ENCODE measurements at regions not wholly inside any gene's neighbourhood (a gene's known extent, or its start where the extent isn't known, plus 50 kb on each side); places are given as distances from the start of the nearest gene placed in this dataset.
A peak's percentile ranks its signal among the peaks of the same experiment; 100 is the strongest.

DNA sequence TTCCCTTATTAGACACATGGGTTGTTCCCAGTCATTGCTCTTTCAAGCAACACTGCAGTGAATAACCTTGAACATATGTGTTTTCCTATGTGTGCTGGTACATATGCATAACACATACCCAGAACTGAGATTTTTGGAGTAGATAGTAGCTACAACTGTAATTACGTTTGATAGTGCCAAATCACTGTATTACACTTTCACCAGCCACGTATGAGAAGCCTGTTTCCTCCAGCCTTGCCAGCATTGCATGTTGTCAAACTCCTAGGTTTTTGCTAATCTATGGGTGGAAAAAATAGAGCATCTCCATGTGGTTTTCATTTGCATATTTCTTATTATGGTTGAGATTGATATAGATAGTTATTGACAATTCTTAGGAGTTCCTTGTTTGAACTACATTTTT, 56.5 kb upstream of the ACSL3 start:
- Mint-ChIP-seq H3K4me1 (ENCODE audit: low read depth) (peaks cover 28% of the 10 kb centered on the region), H3K27ac (no peak overlapping the region), H3K27me3 (peaks cover 3% of the 10 kb centered on the region), H3K36me3 (ENCODE audit: insufficient read depth) (no peaks in the 10 kb centered on the region), H3K9me3 (ENCODE audit: low read depth) (no peaks in the 10 kb centered on the region), H3K4me3 (ENCODE audit: low read depth) (no peak overlapping the region)
- no peak for DNase-seq (ENCODE audit: low spot score, unreplicated experiment)
- TF ChIP-seq, protein P1, sequence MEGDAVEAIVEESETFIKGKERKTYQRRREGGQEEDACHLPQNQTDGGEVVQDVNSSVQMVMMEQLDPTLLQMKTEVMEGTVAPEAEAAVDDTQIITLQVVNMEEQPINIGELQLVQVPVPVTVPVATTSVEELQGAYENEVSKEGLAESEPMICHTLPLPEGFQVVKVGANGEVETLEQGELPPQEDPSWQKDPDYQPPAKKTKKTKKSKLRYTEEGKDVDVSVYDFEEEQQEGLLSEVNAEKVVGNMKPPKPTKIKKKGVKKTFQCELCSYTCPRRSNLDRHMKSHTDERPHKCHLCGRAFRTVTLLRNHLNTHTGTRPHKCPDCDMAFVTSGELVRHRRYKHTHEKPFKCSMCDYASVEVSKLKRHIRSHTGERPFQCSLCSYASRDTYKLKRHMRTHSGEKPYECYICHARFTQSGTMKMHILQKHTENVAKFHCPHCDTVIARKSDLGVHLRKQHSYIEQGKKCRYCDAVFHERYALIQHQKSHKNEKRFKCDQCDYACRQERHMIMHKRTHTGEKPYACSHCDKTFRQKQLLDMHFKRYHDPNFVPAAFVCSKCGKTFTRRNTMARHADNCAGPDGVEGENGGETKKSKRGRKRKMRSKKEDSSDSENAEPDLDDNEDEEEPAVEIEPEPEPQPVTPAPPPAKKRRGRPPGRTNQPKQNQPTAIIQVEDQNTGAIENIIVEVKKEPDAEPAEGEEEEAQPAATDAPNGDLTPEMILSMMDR (IDR thresholded peaks at IDR 0.05; ENCODE audit: unreplicated experiment): no peak

DNA sequence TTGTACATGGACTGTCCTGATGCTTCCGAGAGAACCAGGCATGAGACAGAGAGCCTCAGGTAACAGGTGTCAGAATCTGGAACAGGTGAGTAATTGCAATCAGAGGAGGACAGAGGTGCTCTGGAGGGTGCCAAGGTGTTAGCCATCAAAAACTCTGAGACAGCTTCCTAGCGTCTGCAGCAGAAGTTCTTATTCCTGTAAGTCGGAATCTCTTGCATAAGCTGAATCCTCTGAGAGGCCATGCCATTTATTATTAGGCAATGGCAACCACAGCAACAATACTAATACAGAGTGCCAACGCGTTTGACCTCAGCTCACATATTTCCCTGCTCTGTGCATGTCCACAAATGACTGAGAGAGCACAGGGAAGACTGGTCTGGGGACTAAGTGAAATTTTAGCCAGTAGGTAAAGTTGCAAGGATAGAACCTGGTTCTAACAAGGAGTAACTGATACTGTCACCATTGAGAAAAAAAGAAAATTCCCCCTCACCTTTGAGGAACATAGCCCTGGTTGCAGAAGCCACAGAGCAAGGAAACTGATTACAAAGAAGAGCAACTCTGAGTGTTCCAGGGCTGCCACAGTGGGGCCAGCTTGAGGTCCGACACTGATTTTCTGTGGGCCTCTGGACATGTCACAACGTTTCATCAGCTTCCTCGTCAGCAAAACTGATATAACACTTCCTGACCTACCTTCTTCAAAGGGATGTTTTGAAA, 55.1 kb upstream of the ACSL3 start:
- Mint-ChIP-seq H3K4me3 (ENCODE audit: low read depth) (no peak overlapping the region), H3K4me1 (ENCODE audit: low read depth) (peaks cover 23% of the 10 kb centered on the region), H3K9me3 (ENCODE audit: low read depth) (no peaks in the 10 kb centered on the region), H3K27me3 (peaks cover 15% of the 10 kb centered on the region), H3K27ac (peak overlapping the region; percentile 46), H3K36me3 (ENCODE audit: insufficient read depth) (no peaks in the 10 kb centered on the region)
- TF ChIP-seq, protein P1 (IDR thresholded peaks at IDR 0.05; ENCODE audit: unreplicated experiment): no peak
- no peak for DNase-seq (ENCODE audit: low spot score, unreplicated experiment)

DNA sequence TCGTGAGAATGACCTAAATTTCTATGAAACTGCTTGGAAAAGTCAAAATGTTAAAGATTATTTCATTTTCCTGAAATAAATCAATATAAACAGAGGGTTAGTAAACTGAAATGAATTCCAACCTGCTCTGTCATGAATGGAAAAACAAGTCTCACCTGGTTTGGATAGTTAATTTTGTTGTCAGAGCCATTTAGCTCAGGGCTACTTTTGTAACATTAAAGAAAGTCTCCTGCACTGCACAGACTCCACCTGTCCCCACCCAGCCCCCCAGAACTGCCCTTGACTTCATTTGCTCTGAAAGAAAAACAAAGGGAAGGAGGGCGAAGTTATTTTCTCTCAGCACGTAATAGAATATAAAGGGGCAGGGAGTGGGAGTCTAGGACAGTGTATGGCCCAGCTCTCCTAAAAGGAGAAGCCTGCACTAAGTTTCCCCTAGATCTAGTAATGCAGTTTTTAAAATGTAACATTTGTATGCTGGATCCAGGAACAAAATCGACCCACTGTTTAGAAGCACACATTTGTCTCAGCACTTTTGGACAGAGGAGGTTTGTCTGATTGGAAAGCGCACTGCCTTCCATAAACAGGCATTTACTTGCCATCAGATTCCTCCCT, 54.2 kb upstream of the ACSL3 start:
- DNase-seq (ENCODE audit: low spot score, unreplicated experiment): no peak
- Mint-ChIP-seq H3K36me3 (ENCODE audit: insufficient read depth) (no peaks in the 10 kb centered on the region), H3K4me1 (ENCODE audit: low read depth) (peaks cover 23% of the 10 kb centered on the region), H3K27ac (peak overlapping the region; percentile 92), H3K9me3 (ENCODE audit: low read depth) (no peaks in the 10 kb centered on the region), H3K4me3 (ENCODE audit: low read depth) (peak overlapping the region; percentile 43), H3K27me3 (peaks cover 15% of the 10 kb centered on the region)
- TF ChIP-seq, protein P1 (IDR thresholded peaks at IDR 0.05; ENCODE audit: unreplicated experiment): no peak

DNA sequence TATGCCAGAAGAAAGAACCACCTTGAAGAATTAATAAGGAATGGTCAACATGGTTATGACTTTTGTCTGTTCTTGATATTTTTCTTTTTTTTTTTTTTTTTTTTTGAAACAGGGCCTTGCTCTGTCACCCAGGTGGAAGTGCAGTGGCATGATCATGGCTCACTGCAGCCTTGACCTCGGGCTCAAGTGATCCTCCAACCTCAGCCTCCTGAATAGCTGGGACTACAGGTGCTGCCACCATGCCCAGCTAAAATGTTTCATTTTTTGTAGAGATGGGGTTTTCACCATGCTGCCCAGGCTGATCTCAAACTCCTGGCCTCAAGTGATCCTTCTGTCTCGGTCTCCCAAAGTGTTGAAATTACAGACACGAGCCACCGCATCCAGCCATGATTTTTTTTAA, 53.4 kb upstream of the ACSL3 start:
- TF ChIP-seq, protein P1 (IDR thresholded peaks at IDR 0.05; ENCODE audit: unreplicated experiment): no peak
- Mint-ChIP-seq H3K9me3 (ENCODE audit: low read depth) (no peaks in the 10 kb centered on the region), H3K27me3 (peaks cover 22% of the 10 kb centered on the region), H3K4me3 (ENCODE audit: low read depth) (no peak overlapping the region), H3K27ac (peak overlapping the region; percentile 78), H3K36me3 (ENCODE audit: insufficient read depth) (no peaks in the 10 kb centered on the region), H3K4me1 (ENCODE audit: low read depth) (peaks cover 23% of the 10 kb centered on the region)
- DNase-seq (ENCODE audit: low spot score, unreplicated experiment): no peak

DNA sequence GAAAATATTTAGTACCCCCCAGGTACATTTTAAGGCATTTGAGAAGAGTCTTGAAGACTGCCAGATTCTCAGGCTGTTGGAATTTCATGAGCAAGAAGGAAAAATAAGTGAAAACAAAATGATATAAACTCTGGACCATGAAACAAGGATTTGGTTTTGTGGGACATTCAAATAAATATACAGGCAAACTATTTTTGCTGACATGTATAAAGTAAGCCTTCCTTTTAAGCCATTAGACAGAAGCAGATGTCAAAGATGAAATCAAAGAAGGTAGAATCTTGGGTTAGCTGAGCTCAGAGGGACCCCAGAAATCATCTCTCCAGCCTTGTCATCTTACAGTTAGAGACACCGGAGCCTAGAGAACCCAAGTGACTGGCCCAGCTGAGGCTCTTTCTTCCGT, 51.3 kb upstream of the ACSL3 start:
- H3K4me3 Mint-ChIP-seq (ENCODE audit: low read depth): no peak overlapping the region
- no peaks in the 10 kb centered on the region for H3K36me3 Mint-ChIP-seq (ENCODE audit: insufficient read depth)
- no peak for DNase-seq (ENCODE audit: low spot score, unreplicated experiment)
- TF ChIP-seq, protein P1 (IDR thresholded peaks at IDR 0.05; ENCODE audit: unreplicated experiment): no peak
- H3K4me1 Mint-ChIP-seq (ENCODE audit: low read depth): peaks cover 23% of the 10 kb centered on the region
- H3K27ac Mint-ChIP-seq: no peak overlapping the region
- no peaks in the 10 kb centered on the region for H3K9me3 Mint-ChIP-seq (ENCODE audit: low read depth)
- peaks cover 30% of the 10 kb centered on the region for H3K27me3 Mint-ChIP-seq
